SK-N-SH (cell line): ENCODE measurements at regions not wholly inside any gene's neighbourhood (a gene's known extent, or its start where the extent isn't known, plus 50 kb on each side); places are given as distances from the start of the nearest gene placed in this dataset.
A peak's percentile ranks its signal among the peaks of the same experiment; 100 is the strongest.

Experiments used
- CTCF ChIA-PET: fragments of 300-600, 350-600 bp; formaldehyde crosslinking; extraction: SDS; loops from one replicate; lab custom pipeline; 2021; lab: Yijun Ruan, JAX
- POLR2A ChIA-PET: fragments of 350-600 bp; sonication (Branson Sonifier 250); formaldehyde crosslinking; extraction: SDS; loops from one replicate; lab custom pipeline; 2020; ENCODE audit warnings: antibody characterized with exemption, inconsistent platforms; lab: Yijun Ruan, JAX
- DNase-seq: peaks from one replicate; pipeline ENCODE4 v3.0.0; 2012
- H2AFZ ChIP-seq: fragments of 200-600 bp; sonication (generic); 2 replicates; pipeline ENCODE4 v1.8.1; 2016; ENCODE audit warnings: antibody characterized with exemption, mild to moderate bottlenecking, low read depth
- H3F3A ChIP-seq: fragments of 200-600 bp; sonication (generic); replicated peaks from 2 replicates; pipeline ENCODE3; 2016; ENCODE audit warnings: antibody characterized with exemption, mild to moderate bottlenecking; ENCODE audit not compliant: insufficient read depth
- H3K27ac ChIP-seq, 2 experiments: fragments of 200-500 bp in 1 of 2; fragments of 200-600 bp in 1 of 2; sonication (Bioruptor generic) in 1 of 2; sonication (generic), shearing (Covaris generic) in 1 of 2; 2 replicates each; pipeline versions ENCODE4 v1.5.1 to v1.6.1; 2014 to 2016; ENCODE audit warnings: low read depth in 2 of 2, inconsistent platforms in 1 of 2, low read length in 1 of 2, mild to moderate bottlenecking in 1 of 2, mixed read lengths in 1 of 2
- H3K27me3 ChIP-seq: fragments of 200-600 bp; sonication (generic), shearing (Covaris generic); 2 replicates; pipeline ENCODE4 v1.6.1; 2016; ENCODE audit warnings: mixed run types; ENCODE audit not compliant: insufficient read depth
- H3K36me3 ChIP-seq, 2 experiments: fragments of 200-500 bp in 1 of 2; fragments of 200-600 bp in 1 of 2; sonication (Bioruptor generic) in 1 of 2; sonication (generic) in 1 of 2; replicated peaks in 1 of 2; 2 replicates each; pipeline versions ENCODE3 to v1.5.1; 2014 to 2016; ENCODE audit warnings: low read length in 1 of 2, mild to moderate bottlenecking in 1 of 2; ENCODE audit not compliant: insufficient read depth in 2 of 2, control insufficient read depth in 1 of 2
- H3K4me1 ChIP-seq, 2 experiments: fragments of 200-500 bp in 1 of 2; fragments of 200-600 bp in 1 of 2; sonication (Bioruptor generic) in 1 of 2; sonication (generic), shearing (Covaris generic) in 1 of 2; 2 replicates each; pipeline versions ENCODE4 v1.5.1 to v1.6.1; 2014 to 2016; ENCODE audit warnings: low read depth in 1 of 2, low read length in 1 of 2, mixed run types in 1 of 2; ENCODE audit not compliant: insufficient read depth in 2 of 2, control insufficient read depth in 1 of 2
- H3K4me2 ChIP-seq: fragments of 200-600 bp; sonication (generic), shearing (Covaris generic); 2 replicates; pipeline ENCODE4 v1.6.1; 2017; ENCODE audit warnings: mixed run types
- H3K4me3 ChIP-seq, 2 experiments: fragments of 200-500 bp in 1 of 2; fragments of 200-600 bp in 1 of 2; sonication (Bioruptor generic) in 1 of 2; sonication (generic), shearing (Covaris generic) in 1 of 2; 2 replicates each; pipeline versions ENCODE4 v1.5.1 to v1.8.1; 2014 to 2016; ENCODE audit warnings: low read depth in 2 of 2, inconsistent platforms in 1 of 2, low read length in 1 of 2, mild to moderate bottlenecking in 1 of 2, mixed read lengths in 1 of 2, moderate library complexity in 1 of 2
- H3K79me2 ChIP-seq: fragments of 200-600 bp; sonication (generic); 2 replicates; pipeline ENCODE4 v1.8.1; 2017; ENCODE audit warnings: mild to moderate bottlenecking; ENCODE audit not compliant: insufficient read depth
- H3K9ac ChIP-seq: fragments of 200-600 bp; sonication (generic); 2 replicates; pipeline ENCODE4 v1.6.1; 2017; ENCODE audit warnings: mixed run types
- H3K9me2 ChIP-seq: fragments of 200-600 bp; sonication (generic); 2 replicates; pipeline ENCODE4 v1.6.1; 2017; ENCODE audit warnings: mixed run types
- H3K9me3 ChIP-seq: fragments of 200-600 bp; sonication (generic); 2 replicates; pipeline ENCODE4 v1.6.1; 2017; ENCODE audit warnings: mixed run types, mild to moderate bottlenecking, moderate library complexity
- H4K20me1 ChIP-seq: fragments of 200-600 bp; sonication (generic); 2 replicates; pipeline ENCODE4 v1.6.1; 2017; ENCODE audit warnings: mild to moderate bottlenecking, mixed run types; ENCODE audit not compliant: insufficient read depth
- EP300 ChIP-seq, 2 experiments: IDR thresholded peaks; 2 replicates each; pipeline versions ENCODE4 v1.4.0 to v1.6.1; 2012; ENCODE audit warnings: borderline replicate concordance in 1 of 2, low read depth in 1 of 2, low read length in 1 of 2
- GATA2 ChIP-seq: sonication (generic); formaldehyde crosslinking; IDR thresholded peaks from 2 replicates; pipeline ENCODE4 v1.5.0; 2020; ENCODE audit warnings: mild to moderate bottlenecking, missing genetic modification reagents
- IRF3 ChIP-seq: fragments of 150-350 bp; IDR thresholded peaks from 2 replicates; pipeline ENCODE4 v1.6.1; 2016; ENCODE audit warnings: mild to moderate bottlenecking, low read depth, low read length
- NRF1 ChIP-seq: IDR thresholded peaks from 2 replicates; pipeline ENCODE4 v1.6.1; 2012; ENCODE audit warnings: low read depth, mild to moderate bottlenecking, low read length
- POLR2AphosphoS5 ChIP-seq: IDR thresholded peaks from 2 replicates; pipeline ENCODE4 v1.6.1; 2012; ENCODE audit warnings: low read depth, low read length
- RAD21 ChIP-seq: IDR thresholded peaks from 2 replicates; pipeline ENCODE4 v1.6.1; 2012; ENCODE audit warnings: mild to moderate bottlenecking, low read length
- TAF1 ChIP-seq: IDR thresholded peaks from 2 replicates; pipeline ENCODE4 v1.6.1; 2012; ENCODE audit warnings: low read depth, mild to moderate bottlenecking, low read length, moderate library complexity, borderline replicate concordance
- TEAD4 ChIP-seq: IDR thresholded peaks from 2 replicates; pipeline ENCODE4 v1.4.0; 2012; ENCODE audit warnings: mild to moderate bottlenecking, borderline replicate concordance; ENCODE audit not compliant: insufficient read depth
- ZBTB33 ChIP-seq: IDR thresholded peaks from 2 replicates; pipeline ENCODE4 v1.4.0; 2012; ENCODE audit warnings: low read depth, borderline replicate concordance
- WGBS: methylation state at CpG from one replicate; pipeline ENCODE4 v1.1.6; 2017; ENCODE audit warnings: low lambda C conversion rate; 5-methylcytosine and 5-hydroxymethylcytosine counted together

GRCh38 chr11:119790476-119790875 is 61.5 kb upstream of the NECTIN1 start (continued):
- TF ChIP-seq IRF3: no peak
- no peak for TF ChIP-seq GATA2 (CRISPR knock-in tag)
- no peak for TF ChIP-seq RAD21
- no peak for TF ChIP-seq POLR2AphosphoS5

GRCh38 chr11:119789766-119790407 is 60.9 kb upstream of the NECTIN1 start:
- POLR2A ChIA-PET: interaction anchor here (2.2 to 3.1 kb wide), 2 partner anchors 10 to 101 kb away, joined by 6 to 24 read pairs; no protein-coding TSS in a partner anchor
- Histone ChIP-seq H4K20me1 (no peaks in the 10 kb centered on the region), H3K27ac (peak overlapping the region in 1 of 2 experiments; percentile 34; a peak in 1 of 4 replicates), H3K27me3 (no peaks in the 10 kb centered on the region), H3K4me2 (no peak overlapping the region), H2AFZ (no peak overlapping the region), H3K9ac (no peak overlapping the region), H3F3A (no peaks in the 10 kb centered on the region), H3K4me3 (no peak overlapping the region), H3K36me3 (no peaks in the 10 kb centered on the region), H3K9me3 (no peaks in the 10 kb centered on the region), H3K4me1 (peaks cover 0 to 43% of the 10 kb centered on the region in 2 experiments; a peak in 1 of 4 replicates), H3K79me2 (no peaks in the 10 kb centered on the region), H3K9me2 (no peaks in the 10 kb centered on the region)
- 55% methylated on average over 6 of the region's 11 CpGs for WGBS
- DNase-seq: no peak
- CTCF ChIA-PET: interaction anchor here (0.7 to 4.3 kb wide), 6 partner anchors 9 to 928 kb away, joined by 4 to 18 read pairs (median 5); partner anchors contain the start of gene NECTIN1
- TF ChIP-seq ZBTB33 (no peak), TAF1 (no peak), RAD21 (no peak), TEAD4 (no peak), EP300 (IDR thresholded peaks at IDR 0.05; ENCODE audit: borderline replicate concordance in 1 of 2, low read depth in 1 of 2, low read length in 1 of 2) (no peak), NRF1 (no peak)
